ENCODE measurements at regions not wholly inside any gene's neighbourhood (a gene's known extent, or its start where the extent isn't known, plus 50 kb on each side); places are given as distances from the start of the nearest gene placed in this dataset.

DNA sequence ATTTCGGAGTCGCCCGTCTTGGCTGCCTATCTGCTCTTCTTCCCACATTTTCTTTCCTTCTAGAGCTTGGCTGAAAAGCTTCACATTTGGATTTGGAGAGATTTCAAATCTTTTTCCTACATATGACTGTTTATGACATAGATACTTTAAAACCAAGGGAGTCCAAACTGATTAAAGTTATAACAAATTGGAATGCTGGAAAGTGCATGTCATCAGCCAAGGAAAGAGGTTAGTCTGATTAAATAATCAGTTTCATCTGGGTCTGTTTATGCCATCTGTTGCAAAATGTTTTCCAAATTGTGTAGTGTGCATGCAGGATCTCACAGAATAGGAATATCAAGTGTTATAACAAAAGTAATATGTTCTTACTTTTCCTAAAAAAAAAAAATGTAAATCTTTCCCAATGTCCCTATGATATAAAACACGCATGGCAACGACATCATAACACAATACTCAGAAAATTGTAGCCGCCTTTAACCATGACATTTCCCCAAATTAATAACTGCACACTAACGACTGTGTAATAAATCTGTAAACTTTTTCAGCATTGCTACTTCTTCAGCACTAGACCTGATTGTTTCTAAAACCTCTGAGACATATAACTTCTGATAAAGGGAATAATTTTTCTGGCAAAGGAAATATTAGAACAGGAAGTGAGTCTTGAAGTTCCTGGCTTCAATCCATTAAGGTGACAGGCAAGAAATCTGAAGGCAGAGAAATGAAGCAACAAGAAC is 230.2 kb upstream of the FOXQ1 start:
- DNase-seq = no peak

DNA sequence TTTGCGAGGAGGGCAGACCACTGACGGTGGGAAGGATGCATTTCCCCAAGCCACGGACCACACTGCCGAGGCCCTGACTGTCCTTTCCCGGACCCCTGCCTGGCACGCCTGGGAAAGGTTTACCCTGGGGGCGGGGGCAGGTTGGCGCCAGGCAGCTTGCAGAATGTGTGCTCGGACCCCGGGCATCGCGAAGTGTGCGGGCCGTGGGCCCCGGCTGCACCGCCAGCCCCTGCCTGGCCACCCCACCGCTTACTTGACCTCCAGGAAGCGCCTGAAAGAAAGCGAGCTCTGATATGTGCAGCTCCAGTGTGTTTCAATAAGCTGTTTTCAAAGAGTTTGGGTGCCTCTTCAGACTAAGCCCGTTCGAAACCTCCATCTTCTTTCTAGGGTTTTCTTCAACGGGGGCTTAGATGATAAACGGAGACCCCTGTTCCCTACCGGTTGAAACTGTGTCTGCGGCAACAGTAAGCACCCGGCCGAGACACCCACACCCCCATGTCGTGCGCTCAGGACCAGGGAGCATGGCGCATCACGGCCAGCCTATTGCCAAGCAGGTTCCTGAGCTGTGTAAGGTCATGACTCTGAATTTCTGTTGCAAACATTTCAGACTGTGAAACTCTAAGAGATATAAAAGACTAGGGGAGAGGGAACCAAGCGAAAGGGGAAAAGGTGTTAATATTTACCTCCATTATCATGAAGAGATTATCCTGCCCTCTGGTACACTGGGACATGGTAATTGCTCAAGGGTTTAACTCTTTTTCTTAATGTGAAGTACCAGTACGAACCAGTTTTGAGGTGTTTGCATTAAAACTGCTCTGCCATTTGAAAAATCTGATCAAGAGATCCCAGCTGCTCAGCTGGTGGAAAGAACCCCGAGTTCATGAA is 231.2 kb upstream of the FOXQ1 start:
- no peak for DNase-seq

DNA sequence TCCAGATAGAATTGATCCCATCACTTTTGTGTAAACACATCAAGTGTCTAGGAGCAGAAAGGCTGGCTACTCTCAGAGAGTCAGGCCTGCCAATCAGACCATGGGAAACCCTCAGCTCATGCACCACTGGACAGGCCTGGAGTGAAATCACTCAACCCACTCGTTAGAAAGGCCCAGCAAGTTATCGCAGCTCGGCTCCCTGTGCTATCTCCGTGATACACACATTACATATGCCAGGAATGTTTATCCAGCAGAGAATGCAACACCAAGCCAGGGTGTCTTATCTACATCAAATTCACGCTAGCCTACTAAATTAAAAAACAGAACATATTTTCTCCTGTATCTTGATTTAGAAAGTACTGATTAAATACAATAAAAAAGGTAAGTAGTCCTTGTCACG is 232.4 kb upstream of the FOXQ1 start:
- DNase-seq = no peak

DNA sequence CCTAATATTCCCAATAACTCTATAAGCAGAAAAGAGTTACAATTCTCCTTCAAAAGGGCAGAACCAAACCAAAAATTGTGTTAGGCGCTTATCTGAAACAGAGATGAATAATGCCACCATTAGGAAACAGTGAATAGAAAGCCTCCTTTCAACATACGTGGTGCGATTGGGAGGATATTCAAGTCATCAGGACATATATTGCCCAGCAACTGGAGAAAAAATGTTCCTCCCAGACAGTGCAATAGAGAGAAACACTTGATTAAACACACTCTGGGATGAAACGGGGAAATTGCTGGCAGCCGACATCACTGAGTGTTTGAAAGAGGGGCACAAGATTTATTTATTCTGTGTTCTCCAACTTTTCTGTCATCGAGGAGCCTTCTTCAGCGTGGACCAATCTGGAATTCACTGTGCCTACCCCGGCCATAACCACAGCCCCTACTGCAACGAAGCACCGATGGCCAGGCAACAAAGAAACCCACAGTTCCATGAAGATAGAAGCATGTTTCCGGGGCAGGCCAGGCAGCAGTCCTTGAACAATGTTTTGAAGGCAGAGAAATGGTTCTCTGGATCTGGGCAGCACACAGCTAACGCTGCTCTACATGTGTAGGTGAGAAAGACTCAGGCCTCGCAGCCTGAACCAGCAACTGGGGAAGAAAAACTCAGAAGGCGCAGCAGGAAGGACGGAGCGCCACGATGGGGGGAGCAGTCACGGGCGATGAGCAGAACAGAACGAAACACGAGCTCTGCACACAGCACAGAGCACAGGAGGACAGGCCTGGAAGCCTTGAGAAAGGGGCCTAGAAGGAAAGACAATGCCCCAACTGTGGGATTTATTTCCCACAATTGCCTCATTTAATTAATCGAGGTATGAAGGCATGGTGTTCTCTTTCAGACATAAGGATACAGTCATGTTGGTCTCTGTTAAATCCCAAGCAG is 234.2 kb upstream of the FOXQ1 start:
- DNase-seq = no peak

DNA sequence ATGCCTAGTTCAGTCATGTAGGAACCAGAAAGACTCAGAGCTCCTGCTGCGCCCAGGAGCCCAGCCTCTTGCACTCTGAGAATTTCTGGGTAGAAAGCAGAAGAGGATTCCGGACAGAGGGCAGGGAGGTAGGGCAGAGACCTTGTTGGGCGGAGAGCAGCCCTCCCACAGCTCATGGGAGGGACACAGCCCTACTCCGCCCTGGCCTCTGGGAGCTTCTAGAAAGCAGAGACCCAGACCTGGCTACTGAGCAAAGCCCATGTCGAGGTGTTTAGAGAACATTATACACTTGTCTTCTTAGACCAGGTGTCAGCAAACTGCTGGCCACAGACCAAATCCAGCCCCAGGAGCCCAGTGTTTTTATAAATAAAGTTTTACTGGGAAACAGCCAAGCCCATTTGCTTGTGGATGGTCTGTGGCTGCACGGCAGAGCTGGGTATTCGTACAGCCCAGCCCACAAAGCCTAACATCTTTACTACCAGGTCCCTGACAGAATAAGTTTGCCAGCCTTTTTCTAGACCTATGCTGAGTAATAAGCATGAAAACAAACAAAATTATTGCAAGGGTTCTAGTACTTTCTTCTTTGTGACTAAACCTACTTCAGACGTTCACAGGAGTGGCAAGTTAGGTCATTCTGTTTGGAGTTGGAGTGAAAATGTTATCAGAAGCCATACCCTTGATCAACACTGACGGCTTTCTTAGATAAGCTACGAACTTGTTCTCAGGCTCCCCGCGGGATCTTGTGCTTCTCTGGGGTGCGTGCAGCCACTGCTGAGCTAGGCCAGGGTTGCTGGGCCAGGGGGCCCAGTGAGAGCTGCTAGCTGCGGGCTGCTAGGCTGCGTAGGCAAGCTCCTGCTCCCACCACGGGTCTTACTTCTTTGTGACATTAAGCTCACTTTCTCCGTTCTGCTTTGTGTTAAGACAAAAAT is 235.1 kb upstream of the FOXQ1 start:
- no peak for DNase-seq

DNA sequence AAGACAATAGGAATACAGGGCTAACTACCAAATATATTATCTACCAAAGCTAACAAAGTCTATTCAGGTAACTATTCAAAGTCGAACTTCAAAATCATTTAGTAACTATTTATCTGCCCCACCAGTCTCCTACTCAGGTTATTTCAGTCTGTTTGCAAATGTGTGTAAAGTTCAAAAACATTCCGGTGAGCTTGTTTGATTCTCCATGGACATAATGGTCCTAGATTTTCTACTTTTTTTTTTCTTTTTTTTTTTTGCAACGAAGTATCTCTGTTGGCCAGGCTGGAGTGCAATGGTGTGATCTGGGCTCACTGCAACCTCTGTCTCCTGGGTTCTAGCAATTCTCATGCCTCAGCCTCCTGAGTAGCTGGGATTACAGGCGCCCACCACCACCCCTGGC is 236.0 kb upstream of the FOXQ1 start:
- DNase-seq = no peak

DNA sequence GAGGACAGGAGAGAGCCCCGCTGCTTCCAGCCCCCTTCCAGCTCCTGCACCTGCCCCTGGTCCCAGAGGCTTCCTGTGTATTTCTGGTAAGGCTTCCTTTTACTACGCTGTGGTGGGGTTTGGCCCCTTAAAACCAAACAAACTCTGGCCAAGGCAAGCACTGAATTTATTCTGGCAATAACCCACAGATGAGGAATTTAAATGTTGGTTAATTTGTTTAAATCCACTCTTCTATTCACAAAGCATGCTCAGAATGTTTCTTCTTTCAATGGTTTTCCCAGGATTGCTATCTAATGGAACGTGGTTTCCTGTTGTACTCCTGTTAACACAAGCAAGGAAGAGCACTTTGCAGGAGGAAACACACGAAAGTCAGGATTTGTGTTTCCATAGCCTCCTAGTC is 236.5 kb upstream of the FOXQ1 start:
- no peak for DNase-seq

DNA sequence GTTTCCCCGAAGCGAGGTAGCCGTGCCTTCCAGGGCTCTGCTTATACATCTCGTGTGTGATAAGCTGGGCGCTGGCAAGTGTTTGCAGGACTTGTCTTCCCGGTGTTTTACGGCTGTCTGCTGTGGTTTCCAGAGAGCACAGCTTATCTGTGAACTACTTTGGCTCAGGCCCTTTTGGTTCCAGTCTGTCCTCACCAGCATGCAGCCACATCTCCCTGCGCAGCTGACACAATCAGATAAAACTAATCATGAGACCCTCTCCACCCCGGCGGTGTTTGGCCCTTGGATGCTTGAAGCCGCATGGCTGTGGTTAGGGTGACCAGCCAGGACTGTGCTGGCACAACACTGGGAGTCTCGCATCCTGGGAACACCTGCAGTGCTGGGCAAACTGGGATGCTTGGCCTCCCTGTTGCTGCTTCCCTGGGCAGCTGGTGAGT is 241.8 kb upstream of the FOXQ1 start:
- no peak for DNase-seq

DNA sequence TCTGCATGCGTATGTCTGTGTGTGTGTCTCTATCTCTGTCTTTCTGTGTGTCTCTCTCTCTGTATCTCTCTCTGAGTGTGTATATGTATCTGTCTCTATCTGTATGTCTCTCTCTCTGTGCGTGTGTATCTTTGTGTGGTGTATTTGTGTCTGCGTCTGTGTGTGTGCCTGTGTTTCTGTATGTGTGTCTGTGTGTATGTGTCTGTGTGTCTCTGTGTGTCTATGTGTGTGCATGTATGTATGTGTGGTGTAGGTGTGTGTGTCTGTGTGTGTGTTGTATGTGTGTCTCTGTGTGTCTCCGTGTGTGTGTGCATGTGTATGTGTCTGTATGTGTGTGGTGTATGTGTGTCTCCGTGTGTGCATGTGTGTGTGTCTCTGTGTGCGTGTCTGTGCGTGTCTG is 243.0 kb upstream of the FOXQ1 start:
- no peak for DNase-seq

DNA sequence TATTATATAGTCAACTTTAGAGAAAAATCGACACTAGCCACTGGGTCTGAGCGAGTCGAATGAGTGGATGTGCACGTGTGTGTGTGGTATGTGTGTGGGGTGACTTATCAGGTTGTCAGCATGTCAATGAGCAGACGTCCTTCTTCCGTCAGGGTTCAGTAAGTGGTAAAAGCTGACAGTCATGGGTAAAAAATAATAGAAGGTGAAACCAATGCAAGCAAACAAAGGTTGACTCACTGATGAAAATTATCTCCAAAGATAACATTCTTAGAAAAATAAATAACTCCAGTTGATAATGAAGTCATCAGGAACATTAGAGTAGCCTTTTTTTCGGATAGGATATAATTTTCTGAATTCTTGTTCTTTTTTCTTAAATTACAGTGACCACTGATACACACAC is 243.8 kb upstream of the FOXQ1 start:
- DNase-seq = no peak

DNA sequence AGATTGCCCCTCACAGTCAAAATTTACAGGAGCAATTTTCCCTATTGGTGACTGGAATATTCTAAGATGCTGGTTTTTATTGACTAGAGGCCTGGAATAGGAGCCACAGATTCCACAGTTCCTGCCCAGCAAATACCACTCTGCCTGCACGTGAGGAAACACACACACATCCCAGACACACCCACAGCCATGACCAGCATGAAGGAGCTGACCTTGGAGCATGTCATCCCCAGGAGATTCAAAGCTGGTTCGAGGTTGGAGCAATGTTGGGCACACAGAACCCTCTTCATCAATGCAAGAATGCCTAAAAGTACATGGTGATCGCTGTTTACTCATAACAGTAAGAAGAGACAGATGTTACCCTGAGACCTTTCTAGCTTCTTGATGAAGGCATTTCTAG is 244.6 kb upstream of the FOXQ1 start:
- no peak for DNase-seq

DNA sequence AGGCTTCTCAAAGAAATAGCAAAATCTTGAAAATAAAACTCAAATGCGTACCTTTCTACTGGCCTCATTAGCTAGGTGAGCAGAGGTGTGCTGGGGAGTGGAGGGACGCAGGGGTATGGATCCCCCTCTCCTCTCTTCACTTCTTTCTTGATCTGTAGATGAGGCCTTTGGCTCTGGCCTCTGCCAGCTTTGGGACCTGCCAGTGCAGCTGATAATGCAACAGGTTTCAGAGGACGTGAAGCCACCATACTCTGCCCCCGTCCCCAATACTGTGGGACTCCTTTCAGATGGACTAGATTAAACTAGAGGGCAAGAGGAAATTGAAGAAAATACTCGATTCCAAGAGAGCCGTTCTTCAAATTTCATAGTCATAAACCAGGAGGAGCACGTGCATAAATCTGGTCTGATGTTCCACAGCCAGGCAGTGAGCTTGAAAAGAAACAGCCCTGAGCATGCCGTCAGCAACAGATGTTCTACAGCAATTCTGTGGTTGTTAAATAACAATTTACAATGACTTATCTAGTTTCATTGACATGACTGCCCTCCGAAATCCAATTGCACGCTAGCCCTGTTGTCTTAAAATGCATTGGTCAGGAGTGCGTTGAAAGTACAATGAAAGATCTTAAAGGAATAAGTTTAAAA is 245.3 kb upstream of the FOXQ1 start:
- DNase-seq = no peak

DNA sequence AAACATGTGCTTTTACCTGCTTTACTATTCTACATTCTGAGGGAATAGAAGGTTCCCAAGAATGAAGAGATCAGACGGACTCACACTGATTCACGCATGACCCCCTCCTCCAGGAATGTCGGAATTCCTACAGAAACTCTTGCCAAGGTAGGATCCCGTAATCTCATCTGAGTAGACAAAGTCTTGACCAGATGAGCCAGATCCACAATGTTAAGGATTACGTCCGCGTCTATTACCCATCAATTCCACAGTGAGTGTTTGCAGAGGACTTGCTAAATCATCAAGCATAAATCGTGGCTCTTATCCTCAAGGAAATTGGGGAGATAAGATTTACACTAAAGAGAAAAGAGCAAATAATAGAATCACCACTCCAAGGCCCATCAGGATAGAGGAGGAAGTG is 245.9 kb upstream of the FOXQ1 start:
- no peak for DNase-seq

DNA sequence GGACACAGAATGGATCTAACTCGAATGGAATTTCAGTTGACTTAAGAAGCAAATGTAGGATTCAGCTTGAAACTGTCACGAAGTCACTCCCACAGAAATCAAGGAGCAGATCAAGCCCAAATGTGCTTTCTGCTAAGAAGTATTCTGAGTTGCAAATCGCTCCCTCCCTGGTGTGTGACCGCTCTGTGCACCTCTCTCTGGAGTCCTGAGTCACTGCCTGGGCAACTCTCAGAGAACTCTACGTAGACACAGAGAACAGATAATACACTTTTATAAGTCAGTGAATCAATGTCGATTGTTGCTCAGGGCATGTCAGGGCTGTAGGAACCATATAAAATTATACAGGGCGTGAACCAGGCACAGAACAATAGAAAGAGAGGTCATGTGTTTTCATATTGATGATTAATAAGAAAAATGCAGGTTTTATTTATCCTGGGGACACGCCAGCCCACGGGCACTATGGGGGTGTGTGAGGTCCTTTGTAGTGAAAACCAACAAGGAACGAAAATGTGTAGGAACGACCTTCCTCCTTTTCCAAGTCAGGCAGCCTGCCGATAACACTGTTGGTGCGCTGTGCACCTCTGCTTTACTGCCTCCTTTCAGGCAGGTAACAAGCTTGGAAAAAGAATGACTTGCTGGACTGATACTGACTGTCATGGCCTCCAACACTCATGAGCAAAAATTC is 248.1 kb upstream of the FOXQ1 start:
- DNase-seq = no peak

DNA sequence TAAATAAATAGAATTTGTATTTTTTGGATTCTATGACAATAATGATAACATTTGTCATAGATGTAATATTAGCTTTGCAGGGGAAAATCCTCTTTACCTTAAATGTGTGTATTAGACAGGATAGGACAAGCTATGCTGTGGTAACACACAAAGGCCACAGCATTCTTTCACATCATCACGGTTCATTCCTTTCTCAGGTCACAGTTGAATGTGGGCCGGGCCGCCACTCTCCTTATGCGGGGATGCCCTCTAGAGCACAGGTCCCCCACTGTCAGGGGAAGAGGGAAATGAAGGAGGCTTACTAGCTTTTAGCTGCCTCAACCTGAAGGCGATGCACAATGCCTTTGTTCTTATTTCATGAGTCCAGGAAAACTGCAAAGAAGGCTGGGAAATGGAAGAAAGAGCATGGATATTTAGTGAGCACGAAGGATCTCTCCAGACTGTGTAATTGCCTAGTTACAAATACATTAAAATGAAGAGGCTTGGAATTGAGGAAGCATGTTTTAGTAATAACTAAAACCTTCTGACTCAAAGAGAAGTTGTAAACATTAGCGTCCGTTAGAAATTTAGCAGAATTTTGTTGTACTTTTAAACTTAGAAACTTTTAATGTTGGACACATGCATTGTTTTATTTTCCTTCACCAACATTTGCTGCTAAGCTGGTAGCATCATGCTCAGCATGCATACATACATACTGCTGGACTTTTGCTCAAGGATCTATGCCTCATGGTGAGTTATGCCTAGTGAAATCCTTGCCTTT is 248.9 kb upstream of the FOXQ1 start:
- DNase-seq = no peak

DNA sequence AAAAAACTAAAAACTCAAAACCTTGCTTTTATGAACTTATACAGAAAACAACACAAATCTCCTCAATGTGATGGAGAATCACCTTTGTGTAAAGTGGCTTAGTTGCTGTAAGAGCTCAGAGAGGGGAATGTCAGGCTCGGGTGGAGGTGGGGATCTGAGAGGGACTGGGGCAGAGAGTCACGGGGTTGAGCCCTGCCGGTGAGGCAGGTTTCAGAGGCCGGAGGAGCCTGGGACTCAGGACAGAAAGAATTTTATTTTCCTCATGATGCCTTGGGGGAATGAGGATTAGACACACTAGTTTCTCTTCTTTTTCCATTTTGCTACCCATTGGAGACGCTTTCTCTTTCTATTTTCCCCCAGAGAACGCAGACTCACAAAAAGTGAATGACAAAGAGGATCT is 252.3 kb upstream of the FOXQ1 start:
- no peak for DNase-seq

DNA sequence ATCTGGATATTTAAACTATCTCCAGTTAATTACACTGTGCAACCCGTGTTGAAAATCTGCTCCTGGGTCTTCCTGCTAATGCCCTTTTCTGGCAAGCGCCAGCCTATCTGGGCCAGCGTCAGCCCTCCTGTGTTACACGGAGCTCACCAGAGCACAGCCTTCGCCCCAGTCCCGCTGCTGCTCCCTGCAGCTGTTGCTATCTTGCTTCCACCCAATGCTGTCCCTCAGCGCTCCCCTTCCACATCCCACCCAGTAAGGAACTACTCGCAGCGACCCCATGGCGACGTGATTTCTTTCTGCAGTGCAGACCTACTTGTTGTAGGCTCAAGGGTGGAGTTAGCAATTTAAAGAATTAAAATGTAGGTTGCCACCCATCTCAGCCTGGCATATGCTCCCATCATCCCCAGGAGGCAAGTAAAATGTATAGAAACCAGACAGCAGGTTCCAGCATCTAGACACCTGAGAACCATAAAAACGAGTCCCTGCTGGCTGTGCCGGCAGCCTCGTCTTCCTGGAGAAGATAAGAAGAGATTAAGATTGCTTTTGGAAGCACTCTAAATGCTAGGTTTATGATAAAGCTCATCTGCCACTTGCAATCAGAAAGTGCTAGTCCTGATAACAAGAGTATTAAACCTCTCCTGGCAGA is 254.3 kb upstream of the FOXQ1 start:
- DNase-seq = no peak

DNA sequence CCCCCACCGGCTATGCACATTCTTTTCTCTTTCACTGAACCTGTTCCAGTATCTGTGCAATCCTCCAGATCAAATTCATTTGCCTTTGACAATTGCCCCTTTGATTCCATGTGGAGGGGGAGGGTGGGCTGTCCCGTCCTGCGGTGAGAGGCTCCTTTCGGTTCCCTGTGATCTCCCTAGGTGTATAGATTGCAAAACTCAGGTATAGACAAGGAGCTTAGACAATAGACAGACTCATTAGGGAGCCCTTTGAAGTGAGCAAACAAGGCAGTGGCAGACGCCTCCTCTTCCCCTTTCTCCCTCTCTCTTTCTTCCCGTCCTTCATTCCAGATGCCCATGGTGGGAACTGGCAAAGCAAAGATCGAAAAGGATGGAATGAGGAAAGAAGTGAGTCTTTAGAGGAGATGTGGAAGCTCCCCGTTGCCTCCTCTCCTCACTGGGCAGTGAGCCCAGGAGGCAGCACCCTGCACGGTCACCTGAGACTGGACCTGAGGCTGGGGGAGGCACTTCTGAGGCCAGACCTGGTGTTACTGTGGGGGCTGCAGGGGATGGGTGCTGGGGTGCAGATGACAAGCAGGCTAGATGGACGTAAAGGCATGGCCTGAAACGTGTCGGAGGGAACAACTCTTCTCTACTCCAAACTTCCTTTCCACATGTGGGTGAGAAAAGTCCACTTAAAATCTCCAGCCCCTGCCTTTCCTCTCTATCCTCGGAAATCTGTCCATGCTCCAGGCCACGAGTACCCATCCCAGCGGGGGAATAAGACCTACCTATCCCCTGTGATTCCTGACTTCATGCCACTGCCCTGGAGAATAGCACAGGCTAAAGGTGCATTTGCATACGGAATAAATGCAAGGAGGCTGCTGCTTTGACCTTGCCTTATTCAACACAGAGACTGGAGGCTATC is 256.6 kb upstream of the FOXQ1 start:
- no peak for DNase-seq

DNA sequence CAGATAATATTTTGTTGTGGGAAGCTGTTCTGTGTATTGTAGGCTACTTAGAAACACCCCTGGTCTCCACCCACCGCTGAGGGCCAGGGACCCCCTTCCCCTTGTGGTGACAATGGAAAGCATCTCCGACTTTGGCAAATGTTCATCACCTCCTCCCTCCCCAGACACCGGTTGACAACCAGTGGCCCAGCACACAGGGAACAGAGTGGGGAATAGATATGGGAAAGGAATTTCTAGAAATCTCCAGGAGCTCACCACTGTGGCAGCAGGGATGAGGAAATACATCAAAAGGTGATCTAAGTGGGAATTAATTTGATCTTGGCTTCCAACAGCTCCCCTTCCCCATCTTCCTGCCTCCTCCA is 257.3 kb upstream of the FOXQ1 start:
- no peak for DNase-seq
